K562 (cell line): ENCODE measurements at regions not wholly inside any gene's neighbourhood (a gene's known extent, or its start where the extent isn't known, plus 50 kb on each side); places are given as distances from the start of the nearest gene placed in this dataset.

Experiments used
- ATAC-seq: fragments of 200-7000 bp; cut with Tn5 transposase; 3 replicates; pipeline ENCODE4 v1.9.1; 2020; ENCODE audit warnings: moderate library complexity
- BruUV-seq: library from RNA; stranded (reverse); fragments of 400-500 nt; replicated peaks from 2 replicates; lab custom pipeline; 2021; lab: Mats Ljungman, UMichigan
- CTCF ChIA-PET: fragments of 300-600 bp; formaldehyde crosslinking; extraction: SDS; loops from one replicate; lab custom pipeline; 2021; ENCODE audit warnings: low intra/inter-chr PET ratio; lab: Yijun Ruan, JAX
- POLR2A ChIA-PET: fragments of 300-600, 350-650 bp; sonication (Branson Sonifier 250); formaldehyde crosslinking; extraction: SDS; loops from one replicate; lab custom pipeline; 2021; ENCODE audit warnings: antibody characterized with exemption, inconsistent platforms; lab: Yijun Ruan, JAX
- DNase-seq, 4 experiments: peaks; one replicate each; pipeline versions ENCODE4 v3.0.0 to v3.0.0-alpha.2; 2011 to 2018; ENCODE audit warnings: low spot score in 3 of 4, mixed read lengths in 3 of 4; ENCODE audit errors: extremely low read depth in 1 of 4
- FAIRE-seq: peaks from 2 replicates; lab custom pipeline; 2011; peaks lifted over from hg19 to GRCh38; lab: Jason Lieb, UNC
- H2AFZ ChIP-seq: 2 replicates; pipeline ENCODE4 v1.6.0; 2011; ENCODE audit warnings: low read depth, low read length, control low read depth, inconsistent platforms
- H3K27ac ChIP-seq: fragments of 200-600 bp; 3 replicates; pipeline ENCODE4 v1.8.0; 2011; ENCODE audit warnings: low read depth, mild to moderate bottlenecking, control low read depth, inconsistent platforms, low read length, moderate library complexity, mixed read lengths; ENCODE audit errors: extremely low read depth
- H3K27me3 ChIP-seq, 2 experiments: fragments of 300-600 bp in 1 of 2; 2 replicates in 1 of 2; 3 replicates in 1 of 2; pipeline versions ENCODE4 v1.6.0 to v1.8.0; 2011; ENCODE audit warnings: inconsistent platforms in 2 of 2, low read length in 2 of 2, mild to moderate bottlenecking in 1 of 2, mixed read lengths in 1 of 2, moderate library complexity in 1 of 2; ENCODE audit not compliant: control insufficient read depth in 2 of 2, insufficient read depth in 2 of 2
- H3K36me3 ChIP-seq: fragments of 300-600 bp; 3 replicates; pipeline ENCODE4 v1.8.0; 2011; ENCODE audit warnings: mild to moderate bottlenecking, low read length, inconsistent platforms; ENCODE audit not compliant: control insufficient read depth, insufficient read depth
- H3K4me1 ChIP-seq, 2 experiments: fragments of 200-600 bp in 1 of 2; replicated peaks in 1 of 2; 2 replicates in 1 of 2; 3 replicates in 1 of 2; pipeline versions ENCODE4 v1.5.1 to v1.8.0; 2011; ENCODE audit warnings: inconsistent platforms in 2 of 2, low read length in 2 of 2, mild to moderate bottlenecking in 1 of 2, mixed read lengths in 1 of 2, moderate library complexity in 1 of 2; ENCODE audit not compliant: control insufficient read depth in 2 of 2, insufficient read depth in 2 of 2
- H3K4me2 ChIP-seq: 2 replicates; pipeline ENCODE4 v1.6.1; 2011; ENCODE audit warnings: low read length, control low read depth, inconsistent platforms, mixed read lengths; ENCODE audit not compliant: insufficient read depth
- H3K4me3 ChIP-seq: fragments of 200-600 bp; sonication (generic), shearing (Covaris generic); 2 replicates; pipeline ENCODE4 v1.5.1; 2016; ENCODE audit warnings: control low read depth, inconsistent platforms
- H3K79me2 ChIP-seq: fragments of 200-600 bp; 3 replicates; pipeline ENCODE4 v1.8.0; 2011; ENCODE audit warnings: low read length, inconsistent platforms; ENCODE audit not compliant: control insufficient read depth, insufficient read depth
- H3K9ac ChIP-seq, 2 experiments: 2 replicates each; pipeline versions ENCODE4 v1.6.0 to v1.6.1; 2011; ENCODE audit warnings: low read depth in 2 of 2, low read length in 2 of 2, control low read depth in 1 of 2, inconsistent platforms in 1 of 2, mild to moderate bottlenecking in 1 of 2, mixed read lengths in 1 of 2; ENCODE audit not compliant: insufficient read depth in 1 of 2
- H3K9me1 ChIP-seq: one replicate; pipeline ENCODE4 v1.6.0; 2011; ENCODE audit warnings: inconsistent platforms, mild to moderate bottlenecking, low read length, moderate library complexity; ENCODE audit not compliant: control insufficient read depth, insufficient read depth
- H3K9me3 ChIP-seq: replicated peaks from 2 replicates; pipeline ENCODE4 v1.5.1; 2011; ENCODE audit warnings: low read depth, low read length, inconsistent platforms; ENCODE audit not compliant: control insufficient read depth, insufficient read depth
- H4K20me1 ChIP-seq: replicated peaks from 2 replicates; pipeline ENCODE4 v1.6.1; 2011; ENCODE audit warnings: low read length, inconsistent platforms, mixed read lengths; ENCODE audit not compliant: control insufficient read depth, insufficient read depth
- ASH1L ChIP-seq: fragments of 450-650 bp; IDR thresholded peaks from 2 replicates; pipeline ENCODE4 v1.6.1; 2018; ENCODE audit warnings: borderline replicate concordance, mild to moderate bottlenecking, low read depth; ENCODE audit not compliant: partially characterized antibody
- KAT2B ChIP-seq: IDR thresholded peaks from one replicate; pipeline ENCODE4 v1.6.1; 2012; ENCODE audit warnings: low read depth, mild to moderate bottlenecking, control low read depth, inconsistent platforms, low read length, moderate library complexity
- LARP7 ChIP-seq: fragments of 450-650 bp; IDR thresholded peaks from 2 replicates; pipeline ENCODE4 v1.6.1; 2016
- RBM25 ChIP-seq: fragments of 200-400 bp; formaldehyde crosslinking; IDR thresholded peaks from 2 replicates; pipeline ENCODE4 v1.6.1; 2018; ENCODE audit warnings: low read length, low read depth, moderate library complexity; ENCODE audit not compliant: severe bottlenecking
- SAFB2 ChIP-seq: fragments of 200-400 bp; formaldehyde crosslinking; IDR thresholded peaks from 2 replicates; pipeline ENCODE4 v1.6.1; 2018; ENCODE audit warnings: borderline replicate concordance, low read length, low read depth, moderate library complexity; ENCODE audit not compliant: severe bottlenecking
- TAF1 ChIP-seq: IDR thresholded peaks from 2 replicates; pipeline ENCODE4 v1.6.1; 2011; ENCODE audit warnings: mild to moderate bottlenecking, low read length, moderate library complexity; ENCODE audit not compliant: insufficient read depth, control insufficient read depth, severe bottlenecking; ENCODE audit errors: extremely low read depth
- TAL1 ChIP-seq: fragments of 450-650 bp; IDR thresholded peaks from 2 replicates; pipeline ENCODE4 v1.6.1; 2016; ENCODE audit warnings: mild to moderate bottlenecking
- ZNF274 ChIP-seq: IDR thresholded peaks from 2 replicates; pipeline ENCODE4 v1.6.1; 2011; ENCODE audit warnings: low read depth, mild to moderate bottlenecking, low read length, moderate library complexity, borderline replicate concordance
- WGBS: fragments of 100-300 bp; shearing (Covaris generic); methylation state at CpG from one replicate; pipeline ENCODE4 v1.1.6; 2016; ENCODE audit warnings: low coverage, mixed read lengths; ENCODE audit not compliant: insufficient coverage; ENCODE audit errors: missing lambda C conversion rate; 5-methylcytosine and 5-hydroxymethylcytosine counted together
- in situ Hi-C: fragments of 300-500 bp; cut with MboI; formaldehyde crosslinking; loops from 4 replicates; pipeline ENCODE4 v1.15.0; 2018; ENCODE audit warnings: inconsistent platforms, mixed read lengths
- intact Hi-C: fragments of 100-400 bp; cut with micrococcal nuclease; formaldehyde crosslinking; loops from 2 replicates; pipeline ENCODE4 v1.14.2; 2022
- TF ChIP-seq, protein P1 (sequence below): IDR thresholded peaks from 2 replicates; pipeline ENCODE4 v1.6.1; 2011; ENCODE audit not compliant: insufficient read length; ENCODE audit errors: extremely low read depth
- TF ChIP-seq, protein P2 (sequence below): fragments of 250-450 bp; sonication (Bioruptor Pico); IDR thresholded peaks from 2 replicates; pipeline ENCODE4 v1.8.0; 2022; ENCODE audit warnings: inconsistent platforms, mild to moderate bottlenecking, moderate library complexity, borderline replicate concordance
- TF ChIP-seq, protein P3 (sequence below): fragments of 450-650 bp; IDR thresholded peaks from 2 replicates; pipeline ENCODE4 v1.6.1; 2017; ENCODE audit warnings: antibody characterized with exemption, mild to moderate bottlenecking
- TF ChIP-seq, protein P4 (sequence below), 2 experiments: fragments of 200-800 bp in 1 of 2; sonication (Bioruptor generic) in 1 of 2; sonication (generic) in 1 of 2; formaldehyde crosslinking in 1 of 2; IDR thresholded peaks in 1 of 2; conservative IDR thresholded peaks in 1 of 2; 2 replicates each; pipeline versions ENCODE4 v1.5.0 to v1.6.1; 2016 to 2020; ENCODE audit warnings: missing compliant biosample characterization in 1 of 2, missing genetic modification characterization in 1 of 2, missing genetic modification reagents in 1 of 2

DNA sequence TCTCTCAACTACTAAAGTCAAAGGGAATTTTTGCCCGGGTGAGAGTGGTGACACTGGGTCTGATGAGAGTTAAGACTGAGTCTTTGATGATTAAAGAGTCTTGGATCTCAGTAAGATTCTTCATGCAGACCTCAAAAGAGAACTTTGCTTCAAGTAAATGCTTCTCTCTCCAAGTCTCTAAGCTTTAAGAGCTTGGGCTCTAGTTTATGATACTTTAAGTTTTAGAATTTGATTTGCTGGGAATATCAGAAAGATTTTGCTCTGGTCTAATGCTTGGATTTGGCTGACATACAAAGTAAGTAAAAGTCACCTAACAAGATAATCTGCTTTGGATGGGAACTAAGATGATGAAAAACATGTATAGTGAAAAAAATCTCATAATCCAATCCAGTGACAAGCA is 566.3 kb downstream of the MAT2B start (continued):
- TF ChIP-seq, protein P1, sequence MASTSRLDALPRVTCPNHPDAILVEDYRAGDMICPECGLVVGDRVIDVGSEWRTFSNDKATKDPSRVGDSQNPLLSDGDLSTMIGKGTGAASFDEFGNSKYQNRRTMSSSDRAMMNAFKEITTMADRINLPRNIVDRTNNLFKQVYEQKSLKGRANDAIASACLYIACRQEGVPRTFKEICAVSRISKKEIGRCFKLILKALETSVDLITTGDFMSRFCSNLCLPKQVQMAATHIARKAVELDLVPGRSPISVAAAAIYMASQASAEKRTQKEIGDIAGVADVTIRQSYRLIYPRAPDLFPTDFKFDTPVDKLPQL = no peak
- no peak for TF ChIP-seq ZNF274

DNA sequence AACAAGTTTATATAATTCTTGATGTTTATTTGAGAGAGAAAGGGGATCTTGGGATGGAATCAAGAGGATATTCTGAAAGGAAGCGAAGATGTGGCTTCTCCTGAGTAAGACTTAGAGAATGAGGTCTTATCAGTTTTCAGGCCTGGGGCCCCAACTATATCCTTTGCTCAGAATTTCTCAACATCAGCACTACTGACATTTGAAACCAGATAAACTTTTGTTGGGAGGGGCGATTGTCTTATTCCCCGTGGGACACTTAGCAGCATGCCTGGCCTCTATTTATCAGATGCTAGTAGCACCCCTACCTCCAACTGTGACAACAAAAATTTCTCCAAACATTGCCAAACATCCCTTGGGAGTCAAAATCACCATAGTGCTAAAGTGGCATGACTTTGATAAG is 567.7 kb downstream of the MAT2B start:
- Histone ChIP-seq H3K4me3 (no peak overlapping the region), H3K27me3 (no peaks in the 10 kb centered on the region), H3K4me1 (no peaks in the 10 kb centered on the region), H3K9ac (no peak overlapping the region), H3K27ac (no peak overlapping the region), H2AFZ (no peak overlapping the region), H3K9me1 (no peaks in the 10 kb centered on the region), H4K20me1 (no peaks in the 10 kb centered on the region), H3K9me3 (no peaks in the 10 kb centered on the region), H3K4me2 (no peak overlapping the region), H3K36me3 (no peaks in the 10 kb centered on the region), H3K79me2 (no peaks in the 10 kb centered on the region)
- ATAC-seq = no peak
- DNase-seq = peak in 1 of 4 experiments; percentile 17
- no TSS peak for BruUV-seq
- in situ Hi-C loops (no loop called here), intact Hi-C loops (no loop called here)
- WGBS = 3% methylated on average over 3 of the region's 3 CpGs
- CTCF ChIA-PET = no interaction called here
- POLR2A ChIA-PET = no interaction called here
- FAIRE-seq = peak; percentile 37
- no peak for TF ChIP-seq TAF1
- TF ChIP-seq ASH1L = no peak
- no peak for TF ChIP-seq LARP7
- TF ChIP-seq TAL1 = no peak
- TF ChIP-seq SAFB2 = no peak
- TF ChIP-seq, protein P2, sequence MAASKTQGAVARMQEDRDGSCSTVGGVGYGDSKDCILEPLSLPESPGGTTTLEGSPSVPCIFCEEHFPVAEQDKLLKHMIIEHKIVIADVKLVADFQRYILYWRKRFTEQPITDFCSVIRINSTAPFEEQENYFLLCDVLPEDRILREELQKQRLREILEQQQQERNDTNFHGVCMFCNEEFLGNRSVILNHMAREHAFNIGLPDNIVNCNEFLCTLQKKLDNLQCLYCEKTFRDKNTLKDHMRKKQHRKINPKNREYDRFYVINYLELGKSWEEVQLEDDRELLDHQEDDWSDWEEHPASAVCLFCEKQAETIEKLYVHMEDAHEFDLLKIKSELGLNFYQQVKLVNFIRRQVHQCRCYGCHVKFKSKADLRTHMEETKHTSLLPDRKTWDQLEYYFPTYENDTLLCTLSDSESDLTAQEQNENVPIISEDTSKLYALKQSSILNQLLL (CRISPR knock-in tag) = no peak
- TF ChIP-seq KAT2B = no peak
- no peak for TF ChIP-seq RBM25
- TF ChIP-seq, protein P3, sequence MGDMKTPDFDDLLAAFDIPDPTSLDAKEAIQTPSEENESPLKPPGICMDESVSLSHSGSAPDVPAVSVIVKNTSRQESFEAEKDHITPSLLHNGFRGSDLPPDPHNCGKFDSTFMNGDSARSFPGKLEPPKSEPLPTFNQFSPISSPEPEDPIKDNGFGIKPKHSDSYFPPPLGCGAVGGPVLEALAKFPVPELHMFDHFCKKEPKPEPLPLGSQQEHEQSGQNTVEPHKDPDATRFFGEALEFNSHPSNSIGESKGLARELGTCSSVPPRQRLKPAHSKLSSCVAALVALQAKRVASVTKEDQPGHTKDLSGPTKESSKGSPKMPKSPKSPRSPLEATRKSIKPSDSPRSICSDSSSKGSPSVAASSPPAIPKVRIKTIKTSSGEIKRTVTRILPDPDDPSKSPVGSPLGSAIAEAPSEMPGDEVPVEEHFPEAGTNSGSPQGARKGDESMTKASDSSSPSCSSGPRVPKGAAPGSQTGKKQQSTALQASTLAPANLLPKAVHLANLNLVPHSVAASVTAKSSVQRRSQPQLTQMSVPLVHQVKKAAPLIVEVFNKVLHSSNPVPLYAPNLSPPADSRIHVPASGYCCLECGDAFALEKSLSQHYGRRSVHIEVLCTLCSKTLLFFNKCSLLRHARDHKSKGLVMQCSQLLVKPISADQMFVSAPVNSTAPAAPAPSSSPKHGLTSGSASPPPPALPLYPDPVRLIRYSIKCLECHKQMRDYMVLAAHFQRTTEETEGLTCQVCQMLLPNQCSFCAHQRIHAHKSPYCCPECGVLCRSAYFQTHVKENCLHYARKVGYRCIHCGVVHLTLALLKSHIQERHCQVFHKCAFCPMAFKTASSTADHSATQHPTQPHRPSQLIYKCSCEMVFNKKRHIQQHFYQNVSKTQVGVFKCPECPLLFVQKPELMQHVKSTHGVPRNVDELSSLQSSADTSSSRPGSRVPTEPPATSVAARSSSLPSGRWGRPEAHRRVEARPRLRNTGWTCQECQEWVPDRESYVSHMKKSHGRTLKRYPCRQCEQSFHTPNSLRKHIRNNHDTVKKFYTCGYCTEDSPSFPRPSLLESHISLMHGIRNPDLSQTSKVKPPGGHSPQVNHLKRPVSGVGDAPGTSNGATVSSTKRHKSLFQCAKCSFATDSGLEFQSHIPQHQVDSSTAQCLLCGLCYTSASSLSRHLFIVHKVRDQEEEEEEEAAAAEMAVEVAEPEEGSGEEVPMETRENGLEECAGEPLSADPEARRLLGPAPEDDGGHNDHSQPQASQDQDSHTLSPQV = no peak
- TF ChIP-seq, protein P4, sequence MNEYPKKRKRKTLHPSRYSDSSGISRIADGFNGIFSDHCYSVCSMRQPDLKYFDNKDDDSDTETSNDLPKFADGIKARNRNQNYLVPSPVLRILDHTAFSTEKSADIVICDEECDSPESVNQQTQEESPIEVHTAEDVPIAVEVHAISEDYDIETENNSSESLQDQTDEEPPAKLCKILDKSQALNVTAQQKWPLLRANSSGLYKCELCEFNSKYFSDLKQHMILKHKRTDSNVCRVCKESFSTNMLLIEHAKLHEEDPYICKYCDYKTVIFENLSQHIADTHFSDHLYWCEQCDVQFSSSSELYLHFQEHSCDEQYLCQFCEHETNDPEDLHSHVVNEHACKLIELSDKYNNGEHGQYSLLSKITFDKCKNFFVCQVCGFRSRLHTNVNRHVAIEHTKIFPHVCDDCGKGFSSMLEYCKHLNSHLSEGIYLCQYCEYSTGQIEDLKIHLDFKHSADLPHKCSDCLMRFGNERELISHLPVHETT (CRISPR knock-in tag; conservative IDR thresholded peaks at IDR 0.05 in 1 of 2, IDR thresholded peaks at IDR 0.05 in 1 of 2) = no peak
